UCSD-AML1 (cell line): ENCODE measurements at regions not wholly inside any gene's neighbourhood (a gene's known extent, or its start where the extent isn't known, plus 50 kb on each side); places are given as distances from the start of the nearest gene placed in this dataset.
"Not testable (repeated sequence)": the region's sequence is repeated elsewhere in the genome, so short reads cannot be mapped to it uniquely, and the experiment has no call there.

Experiments used
- DNase-seq: peaks from one replicate; lab custom pipeline; 2025; ENCODE audit not compliant: unreplicated experiment; lab: John Stamatoyannopoulos, UW

DNA sequence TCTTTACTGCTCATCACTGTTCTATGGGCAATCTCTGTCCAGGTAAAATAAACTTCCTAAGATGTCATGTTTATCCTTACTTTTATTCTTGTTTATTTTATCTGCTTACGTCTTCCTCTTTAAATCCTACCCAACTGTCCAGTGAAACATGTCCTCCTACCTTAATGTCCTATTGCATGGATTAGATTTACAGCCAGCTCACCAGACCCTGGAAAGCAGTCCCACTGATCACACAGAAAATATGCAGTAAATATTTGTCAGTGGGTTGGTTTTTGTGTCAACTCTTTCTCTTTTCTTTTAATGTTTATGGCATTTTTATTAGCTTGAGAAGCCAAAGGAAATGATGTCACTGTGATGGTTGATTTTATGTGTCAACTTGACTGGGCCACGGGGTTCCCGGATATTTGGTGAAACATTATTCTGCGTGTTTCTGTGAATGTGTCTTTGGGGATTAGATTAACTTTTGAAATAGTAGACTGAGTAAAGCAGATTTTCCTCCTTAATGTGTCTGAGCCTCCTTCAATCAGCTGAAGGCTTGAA, 258.3 kb downstream of the SRGAP2C start:
- DNase-seq: no peak

DNA sequence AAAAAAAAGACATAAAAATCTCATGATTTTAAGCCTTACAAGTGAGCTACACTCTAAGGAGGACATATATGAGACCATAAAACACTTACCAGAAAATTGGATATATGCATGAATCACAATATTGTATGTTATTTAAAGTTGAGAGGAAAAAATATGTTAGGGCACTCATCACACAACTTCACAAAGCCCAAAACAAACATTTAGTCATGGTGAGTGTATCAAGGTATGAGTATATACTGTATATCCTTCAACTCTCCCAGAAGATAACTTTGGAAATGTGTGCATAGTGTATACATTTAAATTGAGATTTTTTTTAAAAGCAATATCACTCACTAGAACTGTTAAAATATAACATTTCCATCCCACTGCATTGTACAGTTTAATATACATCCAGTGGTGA, 259.3 kb downstream of the SRGAP2C start:
- no peak for DNase-seq

DNA sequence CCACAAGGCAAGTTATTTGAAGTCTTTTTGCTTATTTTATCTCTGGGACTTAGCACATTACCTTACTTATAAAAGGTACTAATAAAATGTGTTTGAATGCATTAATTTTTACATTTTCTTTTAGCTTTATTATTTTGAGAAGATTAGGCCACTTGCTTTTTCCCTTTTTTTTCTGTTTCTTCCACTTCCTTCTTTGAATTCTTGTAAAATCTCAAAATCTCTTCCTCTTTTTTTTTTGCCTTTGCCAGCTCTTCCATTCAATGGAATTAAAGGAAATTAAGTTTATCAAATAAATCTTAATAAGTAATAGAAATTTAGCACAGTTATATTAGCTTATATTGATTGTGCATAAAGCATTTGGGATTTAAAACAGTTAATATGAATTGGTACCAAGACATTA, 260.9 kb downstream of the SRGAP2C start:
- no peak for DNase-seq

- DNase-seq: not testable (repeated sequence)
Measured at GRCh38 chr1:121447280-121447923, 262.6 kb downstream of the SRGAP2C start.

DNA sequence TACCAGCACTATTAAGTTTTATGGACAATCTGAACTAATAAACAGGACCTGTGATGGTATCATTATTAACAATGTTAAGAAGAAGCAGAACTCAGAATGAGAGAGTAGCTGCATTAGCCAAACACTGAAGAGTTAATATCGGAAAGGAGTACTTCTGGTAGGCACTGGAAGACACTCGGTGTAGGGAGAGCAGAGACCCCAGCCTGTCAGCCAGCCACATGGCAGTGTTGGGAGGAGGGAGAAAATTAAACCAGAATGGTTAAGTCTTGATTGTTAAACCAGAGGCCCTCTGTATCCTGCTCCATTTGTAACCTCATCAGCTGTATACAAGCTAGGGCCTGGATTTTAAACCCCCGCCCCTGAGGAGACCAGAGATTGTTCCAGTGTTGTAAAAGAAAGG, 263.3 kb downstream of the SRGAP2C start:
- not testable (repeated sequence) for DNase-seq

DNA sequence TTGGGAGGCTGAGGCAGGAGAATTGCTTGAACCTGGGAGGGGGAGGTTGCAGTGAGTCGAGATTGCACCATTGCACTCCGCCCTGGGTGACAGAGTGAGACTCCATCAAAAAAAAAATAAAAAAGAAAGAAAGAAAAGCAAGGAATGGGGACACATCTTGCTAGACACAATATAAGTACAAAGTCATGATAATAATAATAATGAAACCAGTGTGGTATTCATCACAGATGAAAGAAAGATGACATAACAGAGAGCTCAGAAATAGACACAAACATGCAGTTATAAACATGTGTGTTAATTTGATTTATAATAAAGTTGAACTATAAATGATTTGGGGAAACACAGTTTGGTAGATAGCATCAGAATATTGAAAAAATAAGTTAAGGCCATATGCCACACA, 264.1 kb downstream of the SRGAP2C start:
- DNase-seq: no peak

DNA sequence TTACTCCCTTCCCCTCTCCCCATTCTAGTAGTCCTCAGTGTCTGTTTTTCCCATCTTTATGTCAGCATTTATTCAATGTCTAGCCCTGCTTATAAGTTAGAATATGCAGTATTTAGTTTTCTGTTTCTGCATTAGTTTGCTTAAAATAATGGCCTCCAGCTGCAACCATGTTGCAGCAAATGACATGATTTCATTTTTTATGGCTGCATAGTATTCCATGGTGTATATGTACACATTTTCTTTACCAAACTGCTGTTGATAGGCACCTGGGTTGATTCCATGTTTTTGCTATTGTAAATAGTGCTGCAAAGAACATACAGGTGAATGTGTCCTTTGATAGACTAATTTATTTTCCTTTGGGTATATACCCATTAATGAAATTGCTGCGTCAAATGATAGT, 267.7 kb downstream of the SRGAP2C start:
- DNase-seq: no peak

- no peak for DNase-seq
Measured at GRCh38 chr1:121458291-121459048, 273.7 kb downstream of the SRGAP2C start.

DNA sequence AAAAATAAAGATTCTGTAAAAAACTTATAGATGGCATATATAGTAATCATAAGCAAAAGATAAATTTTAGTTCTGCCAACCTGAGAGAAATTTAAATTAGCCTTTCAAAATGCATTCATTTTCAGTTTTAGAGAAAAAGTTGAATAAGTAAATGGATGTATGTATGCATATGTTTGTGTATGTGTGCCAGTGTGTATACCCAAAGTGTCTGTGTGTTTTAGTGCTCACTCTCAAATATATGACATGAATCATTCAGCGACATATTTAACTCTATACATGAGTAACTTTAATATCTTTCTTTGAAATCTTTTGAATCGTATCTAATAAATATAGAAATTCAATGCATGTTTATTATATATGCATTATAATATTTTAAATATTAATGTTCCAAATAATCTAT, 274.5 kb downstream of the SRGAP2C start:
- no peak for DNase-seq

GRCh38 chr1:121469395-121469794, 284.6 kb downstream of the SRGAP2C start:
- not testable (repeated sequence) for DNase-seq

GRCh38 chr1:121470401-121470800, 285.6 kb downstream of the SRGAP2C start:
- DNase-seq: not testable (repeated sequence)

GRCh38 chr1:121471523-121471922, 286.7 kb downstream of the SRGAP2C start:
- DNase-seq: no peak

DNA sequence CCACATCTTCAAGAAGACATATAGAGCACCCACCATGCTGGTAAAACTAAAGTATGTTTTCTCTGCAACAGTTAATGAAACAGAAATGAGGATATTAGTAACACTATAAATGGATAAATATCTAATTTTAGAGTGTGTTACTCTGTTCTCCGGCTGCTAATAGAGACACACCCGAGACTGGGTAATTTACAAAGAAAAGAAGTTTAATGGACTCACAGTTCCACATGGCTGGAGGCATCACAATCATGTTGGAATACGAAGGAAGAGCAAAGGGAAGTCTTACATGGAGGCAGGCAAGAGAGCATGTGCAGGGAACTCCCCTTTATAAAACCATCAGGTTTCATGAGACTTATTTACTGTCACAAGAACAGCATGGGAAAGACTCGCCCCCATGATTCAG, 287.2 kb downstream of the SRGAP2C start:
- DNase-seq: no peak

GRCh38 chr1:121483234-121483633, 298.5 kb downstream of the SRGAP2C start:
- DNase-seq: no peak

DNA sequence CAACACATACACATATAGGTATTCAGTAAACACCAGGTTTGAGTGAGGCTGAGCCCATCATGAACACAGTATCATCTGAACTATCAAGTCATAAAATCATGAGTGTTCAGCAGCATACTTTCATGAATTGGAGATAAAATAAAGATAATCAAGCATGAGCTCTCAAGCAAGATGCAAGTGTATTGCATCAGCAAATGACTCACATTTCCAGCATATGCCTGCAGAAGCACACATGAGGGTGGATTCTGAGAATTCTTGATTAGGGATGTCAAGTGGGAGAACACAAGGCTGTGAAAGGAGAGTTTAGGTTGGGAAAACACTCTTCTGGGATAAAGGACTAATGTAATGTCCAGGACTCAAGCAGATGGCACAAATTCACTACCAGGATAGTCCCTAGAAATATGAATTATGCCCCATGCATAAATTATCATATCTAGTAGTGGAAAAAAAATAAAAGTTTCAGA, 299.2 kb downstream of the SRGAP2C start:
- DNase-seq: no peak

DNA sequence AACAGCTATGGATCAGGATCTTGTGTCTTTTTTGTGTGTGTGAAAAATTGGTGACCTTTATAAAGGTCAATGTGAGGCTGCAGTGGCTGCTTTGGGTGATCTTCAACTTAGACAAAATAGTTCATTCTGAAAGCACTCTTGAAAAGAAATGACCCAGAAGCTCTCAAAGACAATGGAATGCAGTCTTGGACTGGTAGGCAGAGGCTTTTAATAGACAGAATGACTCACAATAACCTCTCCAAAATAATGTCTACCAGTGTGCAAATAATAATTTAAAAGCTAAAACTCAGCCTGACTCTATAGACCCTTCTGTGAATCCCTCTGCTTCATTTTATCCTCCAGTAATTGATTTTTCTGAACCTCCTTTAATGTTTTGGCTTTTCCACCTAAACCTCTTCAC, 310.0 kb downstream of the SRGAP2C start:
- DNase-seq: not testable (repeated sequence)

DNA sequence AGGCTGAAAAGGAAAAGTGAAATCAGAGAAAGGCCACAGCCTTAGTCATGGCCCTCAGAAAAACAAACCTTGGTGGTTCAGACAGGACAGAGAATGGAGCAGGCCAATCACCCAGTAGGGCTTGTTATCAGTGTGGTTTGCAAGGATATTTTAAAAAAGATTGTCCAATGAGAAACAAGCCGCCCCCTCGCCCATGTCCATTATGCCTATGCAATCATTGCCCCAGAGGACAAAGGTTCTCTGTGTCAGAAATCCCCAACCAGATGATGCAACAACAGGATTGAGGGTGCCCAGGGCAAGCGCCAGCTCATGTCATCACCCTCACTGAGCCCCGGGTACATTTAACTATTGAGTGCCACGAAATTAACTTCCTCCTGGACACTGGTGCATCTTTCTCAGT, 326.7 kb downstream of the SRGAP2C start:
- DNase-seq: not testable (repeated sequence)

- not testable (repeated sequence) for DNase-seq
Measured at GRCh38 chr1:121511876-121512275, 327.1 kb downstream of the SRGAP2C start.

GRCh38 chr1:121515235-121515634, 330.5 kb downstream of the SRGAP2C start:
- no peak for DNase-seq

GRCh38 chr1:121516234-121516967, 331.6 kb downstream of the SRGAP2C start:
- peak; percentile 17 for DNase-seq

- DNase-seq: no peak
Measured at GRCh38 chr1:121517586-121518230, 332.9 kb downstream of the SRGAP2C start.
